ENCODE measurements at regions not wholly inside any gene's neighbourhood (a gene's known extent, or its start where the extent isn't known, plus 50 kb on each side); places are given as distances from the start of the nearest gene placed in this dataset.

DNA sequence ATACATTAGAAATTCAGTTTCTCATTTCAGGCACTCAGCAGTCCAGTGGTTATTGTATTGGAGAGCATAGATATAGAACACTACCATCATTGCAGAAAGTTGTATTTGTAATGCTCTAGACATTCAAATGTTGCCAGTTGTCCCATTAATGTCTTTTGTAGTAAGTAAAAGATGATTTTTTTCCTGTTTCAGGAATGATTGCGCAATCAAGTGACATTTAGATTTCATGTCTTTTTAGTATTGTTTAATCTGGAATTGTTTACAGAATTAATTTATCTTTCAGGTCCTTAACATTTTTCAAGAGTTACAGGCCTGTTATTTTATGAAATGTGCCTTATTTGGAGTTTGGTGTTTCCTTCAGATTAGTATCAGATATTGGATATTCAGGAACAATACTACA is 134.7 kb downstream of the MSTN start:
- H4K5ac ChIP-seq (ENCODE audit: insufficient read length, low read depth, low read length), result no peak overlapping the region
- H2BK15ac ChIP-seq (ENCODE audit: low read depth, low read length), result no peak overlapping the region
- no peaks in the 10 kb centered on the region for H4K20me1 ChIP-seq (ENCODE audit: control insufficient read depth, insufficient read depth, insufficient read length)
- H3K27ac ChIP-seq (ENCODE audit: insufficient read length, low read depth, low read length), result no peak overlapping the region
- H3K79me1 ChIP-seq (ENCODE audit: insufficient read depth, low read depth, low read length, poor library complexity, severe bottlenecking), result no peaks in the 10 kb centered on the region
- no peaks in the 10 kb centered on the region for H3K27me3 ChIP-seq (ENCODE audit: insufficient read depth, low read length)
- Mint-ChIP-seq H3K4me3 (no peak overlapping the region), H3K36me3 (ENCODE audit: insufficient read depth in 1 of 3, low read depth in 3 of 3) (no peaks in the 10 kb centered on the region), H3K27ac (no peak overlapping the region), H3K4me1 (no peaks in the 10 kb centered on the region), H3K27me3 (ENCODE audit: low read depth) (peaks cover 4% of the 10 kb centered on the region), H3K9me3 (no peaks in the 10 kb centered on the region)
- no peak overlapping the region for H3K23ac ChIP-seq (ENCODE audit: insufficient read length, low read depth, low read length)
- H2BK20ac ChIP-seq (ENCODE audit: low read depth, low read length, poor library complexity, severe bottlenecking), result no peak overlapping the region
- H2AK5ac ChIP-seq (ENCODE audit: insufficient read length, low read length), result no peak overlapping the region
- H3K18ac ChIP-seq (ENCODE audit: insufficient read length, low read depth, low read length), result no peak overlapping the region
- no peak overlapping the region for H4K8ac ChIP-seq (replicated peaks; ENCODE audit: insufficient read length, low read depth, low read length)
- H3K9me3 ChIP-seq (ENCODE audit: control insufficient read depth, low read depth, low read length), result no peaks in the 10 kb centered on the region
- no peak overlapping the region for H2BK120ac ChIP-seq (ENCODE audit: low read depth, low read length, poor library complexity, severe bottlenecking)
- TF ChIP-seq, protein P1, sequence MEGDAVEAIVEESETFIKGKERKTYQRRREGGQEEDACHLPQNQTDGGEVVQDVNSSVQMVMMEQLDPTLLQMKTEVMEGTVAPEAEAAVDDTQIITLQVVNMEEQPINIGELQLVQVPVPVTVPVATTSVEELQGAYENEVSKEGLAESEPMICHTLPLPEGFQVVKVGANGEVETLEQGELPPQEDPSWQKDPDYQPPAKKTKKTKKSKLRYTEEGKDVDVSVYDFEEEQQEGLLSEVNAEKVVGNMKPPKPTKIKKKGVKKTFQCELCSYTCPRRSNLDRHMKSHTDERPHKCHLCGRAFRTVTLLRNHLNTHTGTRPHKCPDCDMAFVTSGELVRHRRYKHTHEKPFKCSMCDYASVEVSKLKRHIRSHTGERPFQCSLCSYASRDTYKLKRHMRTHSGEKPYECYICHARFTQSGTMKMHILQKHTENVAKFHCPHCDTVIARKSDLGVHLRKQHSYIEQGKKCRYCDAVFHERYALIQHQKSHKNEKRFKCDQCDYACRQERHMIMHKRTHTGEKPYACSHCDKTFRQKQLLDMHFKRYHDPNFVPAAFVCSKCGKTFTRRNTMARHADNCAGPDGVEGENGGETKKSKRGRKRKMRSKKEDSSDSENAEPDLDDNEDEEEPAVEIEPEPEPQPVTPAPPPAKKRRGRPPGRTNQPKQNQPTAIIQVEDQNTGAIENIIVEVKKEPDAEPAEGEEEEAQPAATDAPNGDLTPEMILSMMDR (conservative IDR thresholded peaks at IDR 0.05), result no peak
- H3K79me2 ChIP-seq (ENCODE audit: insufficient read depth, low read length), result no peaks in the 10 kb centered on the region
- H4K91ac ChIP-seq (ENCODE audit: insufficient read length, low read depth, low read length), result no peak overlapping the region
- H3K56ac ChIP-seq (ENCODE audit: insufficient read length, low read depth, low read length), result no peak overlapping the region
- no peak overlapping the region for H3T11ph ChIP-seq (ENCODE audit: low read length)
- H3K14ac ChIP-seq (ENCODE audit: insufficient read depth, low read length), result no peak overlapping the region
- WGBS (ENCODE audit: extremely low coverage, insufficient read length, low lambda C conversion rate), result no CpG with 5 or more reads among the region's 1 CpG
- no peak overlapping the region for H3K4me2 ChIP-seq (ENCODE audit: insufficient read depth, insufficient read length, low read length)
- H2BK5ac ChIP-seq (ENCODE audit: insufficient read length, low read length), result no peak overlapping the region
- H2BK12ac ChIP-seq (ENCODE audit: insufficient read length, low read depth, low read length), result no peak overlapping the region
- H3K4ac ChIP-seq (ENCODE audit: low read depth, low read length), result no peak overlapping the region
- DNase-seq, result no peak
- no peaks in the 10 kb centered on the region for H3K23me2 ChIP-seq (ENCODE audit: insufficient read length, low read depth, low read length, poor library complexity, severe bottlenecking)
- H2AFZ ChIP-seq (ENCODE audit: low read length), result no peak overlapping the region
- no peaks in the 10 kb centered on the region for H3K4me1 ChIP-seq (ENCODE audit: insufficient read depth, low read length)
- no peak overlapping the region for H3K9ac ChIP-seq (ENCODE audit: extremely low read depth, insufficient read length, low read length)
